GM12872 (cell line): ENCODE measurements at regions not wholly inside any gene's neighbourhood (a gene's known extent, or its start where the extent isn't known, plus 50 kb on each side); places are given as distances from the start of the nearest gene placed in this dataset.

Experiments
- CTCF ChIP-seq: IDR thresholded peaks from 3 replicates; pipeline ENCODE4 v1.5.1; 2011; ENCODE audit warnings: low read depth, mild to moderate bottlenecking, low read length, moderate library complexity; ENCODE audit not compliant: insufficient read depth

- no peak for TF ChIP-seq CTCF
Measured at GRCh38 chr16:74199066-74199841, 97.4 kb upstream of the PSMD7 start.

GRCh38 chr16:74192281-74192797 lies 104.3 kb upstream of the PSMD7 start:
- TF ChIP-seq CTCF = no peak

GRCh38 chr16:74190292-74190691 lies 106.3 kb upstream of the PSMD7 start:
- TF ChIP-seq CTCF = no peak

- TF ChIP-seq CTCF = no peak
Measured at GRCh38 chr16:74188856-74189255, 107.8 kb upstream of the PSMD7 start.

GRCh38 chr16:74186561-74186971 lies 110.0 kb upstream of the PSMD7 start:
- TF ChIP-seq CTCF = no peak

- no peak for TF ChIP-seq CTCF
Measured at GRCh38 chr16:74184839-74185238, 111.8 kb upstream of the PSMD7 start.

GRCh38 chr16:74183601-74184360 lies 112.8 kb upstream of the PSMD7 start:
- TF ChIP-seq CTCF = no peak
